GM19467 (cell line): ENCODE measurements at regions not wholly inside any gene's neighbourhood (a gene's known extent, or its start where the extent isn't known, plus 50 kb on each side); places are given as distances from the start of the nearest gene placed in this dataset.

Source experiments
- ATAC-seq: cut with Tn5 transposase; IDR thresholded peaks from one replicate; pipeline ENCODE4 v1.9.1; 2021; ENCODE audit warnings: mild to moderate bottlenecking, moderate library complexity; ENCODE audit not compliant: unreplicated experiment

- no peak for ATAC-seq
These were observed 455.9 kb upstream of the CNTN5 start for GRCh38 chr11:98564881-98565280.

- ATAC-seq: no peak
These were observed 455.4 kb upstream of the CNTN5 start for GRCh38 chr11:98565311-98565710.

- no peak for ATAC-seq
These were observed 453.8 kb upstream of the CNTN5 start for GRCh38 chr11:98566978-98567377.

- no peak for ATAC-seq
These were observed 452.7 kb upstream of the CNTN5 start for GRCh38 chr11:98568013-98568412.

- no peak for ATAC-seq
These were observed 447.8 kb upstream of the CNTN5 start for GRCh38 chr11:98572941-98573340.

GRCh38 chr11:98587884-98588283 lies 432.9 kb upstream of the CNTN5 start:
- no peak for ATAC-seq

GRCh38 chr11:98589967-98590366 lies 430.8 kb upstream of the CNTN5 start:
- ATAC-seq: no peak

GRCh38 chr11:98600103-98600502 lies 420.6 kb upstream of the CNTN5 start:
- ATAC-seq: no peak

GRCh38 chr11:98600786-98601773 lies 419.7 kb upstream of the CNTN5 start:
- ATAC-seq: no peak

- no peak for ATAC-seq
These were observed 404.6 kb upstream of the CNTN5 start for GRCh38 chr11:98616098-98616655.

- ATAC-seq: no peak
These were observed 399.0 kb upstream of the CNTN5 start for GRCh38 chr11:98621767-98622166.

GRCh38 chr11:98625526-98625925 lies 395.2 kb upstream of the CNTN5 start:
- ATAC-seq: no peak

GRCh38 chr11:98630736-98631135 lies 390.0 kb upstream of the CNTN5 start:
- no peak for ATAC-seq

GRCh38 chr11:98657711-98658110 lies 363.0 kb upstream of the CNTN5 start:
- ATAC-seq: no peak

- no peak for ATAC-seq
These were observed 361.3 kb upstream of the CNTN5 start for GRCh38 chr11:98659431-98659830.

GRCh38 chr11:98674390-98674789 lies 346.4 kb upstream of the CNTN5 start:
- ATAC-seq: no peak

- no peak for ATAC-seq
These were observed 341.1 kb upstream of the CNTN5 start for GRCh38 chr11:98679673-98680072.

- ATAC-seq: no peak
These were observed 319.2 kb upstream of the CNTN5 start for GRCh38 chr11:98701541-98701940.

- no peak for ATAC-seq
These were observed 316.8 kb upstream of the CNTN5 start for GRCh38 chr11:98703779-98704556.

GRCh38 chr11:98710026-98710425 lies 310.7 kb upstream of the CNTN5 start:
- no peak for ATAC-seq

- no peak for ATAC-seq
These were observed 309.8 kb upstream of the CNTN5 start for GRCh38 chr11:98710986-98711385.

GRCh38 chr11:98720951-98721350 lies 299.8 kb upstream of the CNTN5 start:
- ATAC-seq: no peak
